H9 (cell line): ENCODE measurements at regions not wholly inside any gene's neighbourhood (a gene's known extent, or its start where the extent isn't known, plus 50 kb on each side); places are given as distances from the start of the nearest gene placed in this dataset.

Source experiments
- DNase-seq: peaks from one replicate; pipeline ENCODE4 v3.0.0-alpha.2; 2017
- H2AFZ ChIP-seq: one replicate; pipeline ENCODE4 v1.6.1; 2013; ENCODE audit warnings: mild to moderate bottlenecking, low read length, control low read depth, moderate library complexity
- H2AK5ac ChIP-seq: 2 replicates; pipeline ENCODE4 v1.6.1; 2013; ENCODE audit warnings: low read length, control low read depth, mixed read lengths; ENCODE audit not compliant: insufficient read length
- H2BK120ac ChIP-seq: one replicate; pipeline ENCODE4 v1.6.1; 2013; ENCODE audit warnings: low read depth, mild to moderate bottlenecking, low read length, control low read depth, inconsistent platforms; ENCODE audit not compliant: poor library complexity, severe bottlenecking
- H2BK12ac ChIP-seq: 2 replicates; pipeline ENCODE4 v1.6.1; 2013; ENCODE audit warnings: low read length, control low read depth, mixed read lengths, low read depth; ENCODE audit not compliant: insufficient read length
- H2BK15ac ChIP-seq: 2 replicates; pipeline ENCODE4 v1.6.1; 2013; ENCODE audit warnings: low read depth, low read length, control low read depth
- H2BK20ac ChIP-seq: one replicate; pipeline ENCODE4 v1.6.1; 2013; ENCODE audit warnings: low read depth, mild to moderate bottlenecking, low read length, control low read depth, inconsistent platforms; ENCODE audit not compliant: poor library complexity, severe bottlenecking
- H2BK5ac ChIP-seq: 2 replicates; pipeline ENCODE4 v1.6.1; 2013; ENCODE audit warnings: low read length, control low read depth, mixed read lengths; ENCODE audit not compliant: insufficient read length
- H3K14ac ChIP-seq: 2 replicates; pipeline ENCODE4 v1.6.1; 2013; ENCODE audit warnings: low read length, control low read depth; ENCODE audit not compliant: insufficient read depth
- H3K18ac ChIP-seq: 2 replicates; pipeline ENCODE4 v1.6.1; 2013; ENCODE audit warnings: low read depth, mild to moderate bottlenecking, mixed read lengths, low read length, control low read depth; ENCODE audit not compliant: insufficient read length
- H3K23ac ChIP-seq: 2 replicates; pipeline ENCODE4 v1.6.1; 2013; ENCODE audit warnings: low read length, control low read depth, mixed read lengths, low read depth; ENCODE audit not compliant: insufficient read length
- H3K23me2 ChIP-seq: 2 replicates; pipeline ENCODE4 v1.6.1; 2013; ENCODE audit warnings: low read depth, mild to moderate bottlenecking, mixed read lengths, low read length, control low read depth; ENCODE audit not compliant: insufficient read length, poor library complexity, severe bottlenecking
- H3K27ac ChIP-seq: 2 replicates; pipeline ENCODE4 v1.5.1; 2013; ENCODE audit warnings: low read length, control low read depth, mixed read lengths, low read depth; ENCODE audit not compliant: insufficient read length
- H3K27me3 ChIP-seq: 2 replicates; pipeline ENCODE4 v1.6.1; 2013; ENCODE audit warnings: low read length, control low read depth, inconsistent platforms; ENCODE audit not compliant: insufficient read depth
- H3K4ac ChIP-seq: 2 replicates; pipeline ENCODE4 v1.6.1; 2013; ENCODE audit warnings: low read depth, mild to moderate bottlenecking, control low read depth, inconsistent platforms, low read length, moderate library complexity
- H3K4me1 ChIP-seq: 2 replicates; pipeline ENCODE4 v1.6.1; 2013; ENCODE audit warnings: low read length, control low read depth, inconsistent platforms; ENCODE audit not compliant: insufficient read depth
- H3K4me2 ChIP-seq: 2 replicates; pipeline ENCODE4 v1.6.1; 2013; ENCODE audit warnings: low read length, control low read depth, mixed read lengths; ENCODE audit not compliant: insufficient read length, insufficient read depth
- H3K56ac ChIP-seq: 2 replicates; pipeline ENCODE4 v1.6.1; 2013; ENCODE audit warnings: low read depth, mild to moderate bottlenecking, mixed read lengths, low read length, control low read depth; ENCODE audit not compliant: insufficient read length
- H3K79me1 ChIP-seq: 2 replicates; pipeline ENCODE4 v1.6.1; 2013; ENCODE audit warnings: low read depth, mild to moderate bottlenecking, moderate library complexity, low read length, control low read depth, inconsistent platforms; ENCODE audit not compliant: insufficient read depth, poor library complexity, severe bottlenecking
- H3K79me2 ChIP-seq: 2 replicates; pipeline ENCODE4 v1.6.1; 2013; ENCODE audit warnings: low read length, control low read depth, inconsistent platforms; ENCODE audit not compliant: insufficient read depth
- H3K9ac ChIP-seq: 2 replicates; pipeline ENCODE4 v1.6.1; 2013; ENCODE audit warnings: low read length, control low read depth, mixed read lengths; ENCODE audit not compliant: insufficient read length; ENCODE audit errors: extremely low read depth
- H3K9me3 ChIP-seq: one replicate; pipeline ENCODE4 v1.6.1; 2013; ENCODE audit warnings: low read depth, low read length, inconsistent platforms; ENCODE audit not compliant: control insufficient read depth
- H3T11ph ChIP-seq: one replicate; pipeline ENCODE4 v1.6.1; 2013; ENCODE audit warnings: mild to moderate bottlenecking, low read length, control low read depth, inconsistent platforms
- H4K20me1 ChIP-seq: one replicate; pipeline ENCODE4 v1.6.1; 2013; ENCODE audit not compliant: control insufficient read depth, insufficient read length, insufficient read depth
- H4K5ac ChIP-seq: 2 replicates; pipeline ENCODE4 v1.6.1; 2013; ENCODE audit warnings: low read depth, mild to moderate bottlenecking, mixed read lengths, low read length, control low read depth; ENCODE audit not compliant: insufficient read length
- H4K8ac ChIP-seq: replicated peaks from 2 replicates; pipeline ENCODE4 v1.6.1; 2013; ENCODE audit warnings: low read length, control low read depth, mixed read lengths, low read depth; ENCODE audit not compliant: insufficient read length
- H4K91ac ChIP-seq: 2 replicates; pipeline ENCODE4 v1.6.1; 2013; ENCODE audit warnings: low read depth, mild to moderate bottlenecking, moderate library complexity, mixed read lengths, low read length, control low read depth; ENCODE audit not compliant: insufficient read length
- H3K27ac Mint-ChIP-seq, 3 experiments: 2 replicates in 2 of 3; 3 replicates in 1 of 3; pipeline ENCODE4 v1.8.0; 2020 to 2021; ENCODE audit warnings: mixed read lengths in 3 of 3, mild to moderate bottlenecking in 1 of 3, moderate library complexity in 1 of 3
- H3K27me3 Mint-ChIP-seq: 2 replicates; pipeline ENCODE4 v1.8.0; 2021; ENCODE audit warnings: low read depth, mild to moderate bottlenecking, moderate library complexity, mixed read lengths
- H3K36me3 Mint-ChIP-seq, 3 experiments: 2 replicates in 2 of 3; 3 replicates in 1 of 3; pipeline ENCODE4 v1.8.0; 2020 to 2021; ENCODE audit warnings: low read depth in 3 of 3, mixed read lengths in 3 of 3; ENCODE audit not compliant: insufficient read depth in 1 of 3
- H3K4me1 Mint-ChIP-seq, 2 experiments: 2 replicates each; pipeline ENCODE4 v1.8.0; 2020; ENCODE audit warnings: mixed read lengths in 2 of 2
- H3K4me3 Mint-ChIP-seq, 2 experiments: 2 replicates in 1 of 2; 3 replicates in 1 of 2; pipeline ENCODE4 v1.8.0; 2020 to 2021; ENCODE audit warnings: mild to moderate bottlenecking in 2 of 2, mixed read lengths in 2 of 2, moderate library complexity in 1 of 2
- H3K9me3 Mint-ChIP-seq, 2 experiments: 2 replicates in 1 of 2; 3 replicates in 1 of 2; pipeline ENCODE4 v1.8.0; 2020; ENCODE audit warnings: mild to moderate bottlenecking in 2 of 2, mixed read lengths in 2 of 2, moderate library complexity in 1 of 2
- CTCF ChIP-seq: fragments of 200-600 bp; sonication (generic); conservative IDR thresholded peaks from 3 replicates; pipeline ENCODE4 v1.8.0; 2021; ENCODE audit warnings: antibody characterized with exemption, mild to moderate bottlenecking
- WGBS: extraction: QIAGEN DNeasy Blood & Tissue Kit; methylation state at CpG from one replicate; pipeline ENCODE4 v1.1.7; 2013; ENCODE audit warnings: missing lambda C conversion rate, low lambda C conversion rate, mixed read lengths; ENCODE audit not compliant: insufficient read length; ENCODE audit errors: extremely low coverage; 5-methylcytosine and 5-hydroxymethylcytosine counted together

GRCh38 chr2:186105016-186105724 is 366.6 kb downstream of the FSIP2 start:
- no peaks in the 10 kb centered on the region for H3K9me3 ChIP-seq
- H2BK5ac ChIP-seq: no peak overlapping the region
- no peak overlapping the region for H3K14ac ChIP-seq
- H2AK5ac ChIP-seq: no peak overlapping the region
- Mint-ChIP-seq H3K9me3 (no peaks in the 10 kb centered on the region), H3K36me3 (no peaks in the 10 kb centered on the region), H3K4me3 (no peak overlapping the region), H3K4me1 (peaks cover 15 to 19% of the 10 kb centered on the region in 2 experiments), H3K27me3 (no peaks in the 10 kb centered on the region), H3K27ac (no peak overlapping the region)
- H3K4me1 ChIP-seq: no peaks in the 10 kb centered on the region; the same call in 1 of the 2 replicates
- no peak overlapping the region for H3K4ac ChIP-seq
- H2BK120ac ChIP-seq: no peak overlapping the region
- H2BK12ac ChIP-seq: no peak overlapping the region
- H3K27ac ChIP-seq: no peak overlapping the region
- H3K23ac ChIP-seq: no peak overlapping the region
- no peak overlapping the region for H4K5ac ChIP-seq
- H3K79me2 ChIP-seq: no peaks in the 10 kb centered on the region
- H3K23me2 ChIP-seq: no peaks in the 10 kb centered on the region
- no peak overlapping the region for H2AFZ ChIP-seq
- WGBS: no CpG with 5 or more reads among the region's 1 CpG
- no peak overlapping the region for H3K4me2 ChIP-seq
- H3K79me1 ChIP-seq: no peaks in the 10 kb centered on the region
- H3K18ac ChIP-seq: no peak overlapping the region
- H3T11ph ChIP-seq: no peak overlapping the region
- H2BK15ac ChIP-seq: no peak overlapping the region
- no peak overlapping the region for H4K91ac ChIP-seq
- H4K20me1 ChIP-seq: no peaks in the 10 kb centered on the region
- no peak overlapping the region for H4K8ac ChIP-seq
- H3K9ac ChIP-seq: no peak overlapping the region
- H3K56ac ChIP-seq: no peak overlapping the region
- no peak for TF ChIP-seq CTCF
- H2BK20ac ChIP-seq: no peak overlapping the region
- DNase-seq: no peak
- no peaks in the 10 kb centered on the region for H3K27me3 ChIP-seq
